NCI-H2029 treated with DMSO at 0.1 percent for 48 hours (cell line): ENCODE measurements at regions not wholly inside any gene's neighbourhood (a gene's known extent, or its start where the extent isn't known, plus 50 kb on each side); places are given as distances from the start of the nearest gene placed in this dataset.

Experiments
- DNase-seq: peaks from one replicate; lab custom pipeline; 2025; lab: John Stamatoyannopoulos, UW

GRCh38 chr19:33900817-33901216, 104.1 kb downstream of the KCTD15 start:
- DNase-seq: no peak

- no peak for DNase-seq
Measured at GRCh38 chr19:33902395-33902794, 105.7 kb downstream of the KCTD15 start.

GRCh38 chr19:33902802-33903488, 106.3 kb downstream of the KCTD15 start:
- DNase-seq: no peak

- DNase-seq: no peak
Measured at GRCh38 chr19:33903489-33903850, 106.8 kb downstream of the KCTD15 start.

GRCh38 chr19:33904681-33905080, 108.0 kb downstream of the KCTD15 start:
- no peak for DNase-seq

- no peak for DNase-seq
Measured at GRCh38 chr19:33905473-33905936, 108.8 kb downstream of the KCTD15 start.

- no peak for DNase-seq
Measured at GRCh38 chr19:33905937-33906577, 109.4 kb downstream of the KCTD15 start.

- no peak for DNase-seq
Measured at GRCh38 chr19:33906578-33907335, 110.1 kb downstream of the KCTD15 start.

GRCh38 chr19:33910922-33911321, 114.3 kb downstream of the KCTD15 start:
- DNase-seq: no peak

- no peak for DNase-seq
Measured at GRCh38 chr19:33914599-33914998, 117.9 kb downstream of the KCTD15 start.

GRCh38 chr19:33916792-33917191, 120.1 kb downstream of the KCTD15 start:
- no peak for DNase-seq

- DNase-seq: no peak
Measured at GRCh38 chr19:33919291-33919690, 122.6 kb downstream of the KCTD15 start.

GRCh38 chr19:33921165-33921564, 124.5 kb downstream of the KCTD15 start:
- DNase-seq: no peak

GRCh38 chr19:33926306-33926705, 129.6 kb downstream of the KCTD15 start:
- no peak for DNase-seq

- DNase-seq: no peak
Measured at GRCh38 chr19:33927789-33928457, 131.3 kb downstream of the KCTD15 start.

GRCh38 chr19:33928458-33928950, 131.8 kb downstream of the KCTD15 start:
- DNase-seq: no peak

- DNase-seq: no peak
Measured at GRCh38 chr19:33933931-33934330, 137.3 kb downstream of the KCTD15 start.

- DNase-seq: no peak
Measured at GRCh38 chr19:33938821-33939220, 142.2 kb downstream of the KCTD15 start.

- no peak for DNase-seq
Measured at GRCh38 chr19:33941133-33941532, 144.5 kb downstream of the KCTD15 start.

- no peak for DNase-seq
Measured at GRCh38 chr19:33946535-33947264, 150.0 kb downstream of the KCTD15 start.

GRCh38 chr19:33947265-33947964, 150.7 kb downstream of the KCTD15 start:
- no peak for DNase-seq
